ENCODE measurements at regions not wholly inside any gene's neighbourhood (a gene's known extent, or its start where the extent isn't known, plus 50 kb on each side); places are given as distances from the start of the nearest gene placed in this dataset.

- no peak for TF ChIP-seq POLR2AphosphoS5 (IDR thresholded peaks at IDR 0.05; ENCODE audit: low read depth, low read length)
- TF ChIP-seq TAF1 (IDR thresholded peaks at IDR 0.05; ENCODE audit: borderline replicate concordance, insufficient read depth, low read length): no peak
Measured at GRCh38 chr3:90145094-90145860, 1037.9 kb downstream of the EPHA3 start.
